Left kidney (tissue), 1 donor: ENCODE measurements at regions not wholly inside any gene's neighbourhood (a gene's known extent, or its start where the extent isn't known, plus 50 kb on each side); places are given as distances from the start of the nearest gene placed in this dataset.
"Not testable (repeated sequence)": the region's sequence is repeated elsewhere in the genome, so short reads cannot be mapped to it uniquely, and the experiment has no call there.

Experiments used
- DNase-seq: peaks from one replicate; pipeline ENCODE4 v3.0.0-alpha.2; 2013

- DNase-seq: no peak
These were observed 170.0 kb downstream of the SOD2 start for GRCh38 chr6:159522877-159523547.

DNA sequence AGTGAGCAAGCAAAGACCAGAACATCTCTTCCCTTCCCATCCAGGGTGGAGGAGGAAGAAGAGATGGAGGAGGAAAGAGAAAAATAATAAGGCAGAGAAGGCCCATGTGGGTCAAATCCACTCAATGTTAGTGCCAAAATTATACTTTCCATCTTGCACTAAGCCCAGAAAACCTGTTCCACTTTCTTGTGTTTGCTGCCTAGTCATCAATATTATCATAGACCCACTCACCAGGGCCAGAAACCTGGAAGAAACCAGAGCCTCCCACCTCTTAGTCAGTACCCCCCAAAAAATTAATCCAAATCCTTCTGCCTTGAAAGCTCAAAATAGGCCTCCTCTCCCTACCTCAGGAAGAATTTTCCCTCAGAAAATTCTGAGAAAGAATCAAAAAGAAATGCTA, 171.1 kb downstream of the SOD2 start:
- no peak for DNase-seq

DNA sequence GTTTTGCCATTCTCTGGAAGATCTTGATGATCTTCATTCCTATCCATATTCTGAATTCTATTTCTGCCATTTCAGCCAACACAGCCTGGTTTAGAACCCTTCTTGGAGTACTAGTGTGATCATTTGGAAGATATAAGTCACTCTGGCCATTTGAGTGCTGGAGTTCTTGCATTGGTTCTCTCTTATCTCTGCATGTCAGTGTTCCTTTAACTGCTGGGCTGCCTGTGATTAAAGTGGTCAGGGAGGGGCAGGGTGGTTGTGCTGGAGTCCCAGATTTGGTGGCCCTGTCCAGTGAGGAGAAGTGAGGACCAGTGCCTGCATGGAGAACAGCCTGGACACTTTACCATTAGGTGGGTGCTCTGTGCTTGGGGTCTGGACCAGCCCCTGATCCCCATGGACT, 173.0 kb downstream of the SOD2 start:
- no peak for DNase-seq

DNA sequence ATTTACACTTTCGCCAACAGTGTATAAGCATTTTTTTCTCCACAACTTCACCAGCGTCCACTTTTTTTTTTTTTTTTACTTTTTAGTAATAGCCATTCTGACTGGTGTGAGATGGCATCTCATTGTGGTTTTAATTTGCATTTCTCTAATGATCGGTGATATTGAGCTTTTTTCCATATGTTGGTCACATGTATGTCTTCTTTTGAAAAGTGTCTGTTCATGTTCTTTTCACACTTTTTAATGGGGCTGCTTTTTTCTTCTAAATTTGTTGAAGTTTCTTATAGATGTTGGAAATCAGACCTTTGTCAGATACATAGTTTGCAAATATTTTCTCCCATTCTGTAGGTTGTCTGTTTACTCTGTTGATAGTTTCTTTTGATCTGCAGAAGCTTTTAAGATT, 177.2 kb downstream of the SOD2 start:
- not testable (repeated sequence) for DNase-seq

- no peak for DNase-seq
These were observed 179.1 kb downstream of the SOD2 start for GRCh38 chr6:159513914-159514313.

DNA sequence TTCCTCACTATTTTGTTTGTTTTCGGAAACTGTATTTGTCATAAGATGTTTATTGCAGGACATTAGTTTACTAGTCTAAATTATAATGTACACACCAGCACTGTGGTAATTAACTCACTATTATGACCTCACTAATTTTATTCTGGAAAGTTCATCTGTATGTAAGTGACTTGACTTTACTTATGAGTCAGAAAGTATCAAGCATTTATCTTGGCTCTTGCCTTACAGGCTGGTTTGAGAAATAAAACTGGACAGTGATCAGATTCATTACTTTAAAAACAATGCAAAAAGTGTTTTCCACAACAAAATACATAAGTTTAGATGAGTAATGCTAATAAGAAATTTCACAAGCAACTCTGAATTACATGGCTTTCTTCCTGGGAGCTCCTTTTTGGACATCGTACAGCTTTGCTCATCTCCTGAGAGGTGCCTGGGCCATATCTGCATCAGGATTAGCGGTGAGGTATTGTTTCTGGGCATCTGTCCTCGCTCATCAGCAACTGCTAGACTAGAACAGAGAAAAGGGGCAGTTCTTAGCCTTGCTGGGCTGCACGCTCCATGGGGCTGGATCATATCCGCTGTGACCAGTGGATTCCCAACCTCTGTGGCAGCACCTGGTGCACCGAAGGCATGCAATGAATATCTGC, 179.8 kb downstream of the SOD2 start:
- DNase-seq: no peak

- DNase-seq: no peak
These were observed 180.5 kb downstream of the SOD2 start for GRCh38 chr6:159512571-159512970.

GRCh38 chr6:159512104-159512503, 180.9 kb downstream of the SOD2 start:
- DNase-seq: no peak

- no peak for DNase-seq
These were observed 182.9 kb downstream of the SOD2 start for GRCh38 chr6:159510141-159510540.

DNA sequence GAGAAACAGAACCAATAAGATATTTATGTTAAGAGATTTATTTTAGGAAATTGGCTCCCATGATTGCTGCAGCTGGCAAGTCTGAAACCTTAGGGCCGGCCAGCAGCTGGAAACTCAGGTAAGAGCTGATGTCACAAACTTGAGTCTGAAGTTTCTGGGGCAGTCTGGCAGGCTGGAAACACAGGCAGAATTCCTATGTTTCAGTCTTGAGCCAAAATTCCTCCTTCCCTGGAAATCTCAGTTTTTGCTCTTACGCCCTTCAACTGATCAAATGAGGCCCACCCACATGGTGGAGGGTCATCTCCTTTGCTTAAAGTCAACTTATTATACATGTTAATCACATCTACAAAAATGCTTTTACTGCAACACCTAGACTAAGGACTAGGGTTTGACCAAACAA, 184.1 kb downstream of the SOD2 start:
- DNase-seq: no peak

- no peak for DNase-seq
These were observed 187.0 kb downstream of the SOD2 start for GRCh38 chr6:159506048-159506447.

DNA sequence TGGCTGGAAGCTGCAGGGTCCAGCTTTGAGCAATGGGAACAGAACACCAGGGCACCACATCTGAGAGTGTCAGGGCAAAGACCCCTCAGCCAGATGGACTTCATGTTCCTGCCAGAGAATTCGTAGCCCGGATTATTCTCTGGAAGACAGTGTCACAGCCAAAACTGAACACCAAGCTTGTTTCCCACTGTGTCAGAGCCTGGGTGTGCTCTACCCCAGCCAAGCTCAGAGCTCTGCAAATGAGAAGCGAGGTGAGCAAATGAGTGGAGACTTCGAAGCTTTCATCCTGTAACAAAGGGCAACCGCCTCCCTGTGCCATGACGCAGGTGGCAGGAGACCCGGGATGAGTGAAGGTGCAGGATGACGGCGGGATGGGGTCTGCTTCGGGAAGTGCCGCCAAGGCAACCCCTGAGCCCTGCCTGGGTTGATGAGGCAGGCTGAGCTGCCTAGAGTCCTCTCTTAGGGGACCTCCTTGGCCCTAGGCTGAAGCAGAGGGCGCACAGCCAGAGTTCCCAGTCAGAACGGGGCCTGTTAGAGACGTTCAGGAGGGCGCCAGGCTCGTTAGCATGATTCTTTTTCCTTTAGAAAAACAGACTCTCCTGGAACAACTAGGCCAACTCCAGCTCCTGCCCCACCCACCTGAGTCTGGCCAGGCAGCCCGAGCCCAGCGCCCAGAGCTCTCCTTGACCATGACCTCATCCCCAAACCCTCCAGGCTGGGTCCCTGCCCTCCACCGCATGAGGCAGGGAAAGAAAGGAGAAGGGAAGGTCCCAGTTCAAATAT, 187.7 kb downstream of the SOD2 start:
- DNase-seq: no peak

GRCh38 chr6:159501558-159501957, 191.5 kb downstream of the SOD2 start:
- DNase-seq: no peak

DNA sequence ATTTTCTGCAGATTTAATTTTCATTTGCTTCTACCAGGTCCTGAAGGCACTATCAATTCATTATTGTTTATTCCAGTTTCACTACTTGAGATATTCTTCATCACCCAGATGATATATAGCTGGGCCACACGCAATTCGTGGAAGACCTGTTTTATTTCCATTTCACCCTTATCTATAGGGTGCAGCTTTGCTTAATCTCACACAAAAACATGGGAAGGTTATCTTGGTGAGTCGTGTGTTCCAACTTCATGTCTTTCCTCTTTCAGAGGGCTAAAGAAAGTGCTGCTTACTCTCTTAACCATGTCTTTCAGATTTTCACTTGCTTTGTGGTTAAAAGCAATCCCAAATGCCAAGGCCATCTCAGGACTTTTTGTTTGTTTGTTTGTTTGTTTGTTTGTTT, 194.0 kb downstream of the SOD2 start:
- no peak for DNase-seq

DNA sequence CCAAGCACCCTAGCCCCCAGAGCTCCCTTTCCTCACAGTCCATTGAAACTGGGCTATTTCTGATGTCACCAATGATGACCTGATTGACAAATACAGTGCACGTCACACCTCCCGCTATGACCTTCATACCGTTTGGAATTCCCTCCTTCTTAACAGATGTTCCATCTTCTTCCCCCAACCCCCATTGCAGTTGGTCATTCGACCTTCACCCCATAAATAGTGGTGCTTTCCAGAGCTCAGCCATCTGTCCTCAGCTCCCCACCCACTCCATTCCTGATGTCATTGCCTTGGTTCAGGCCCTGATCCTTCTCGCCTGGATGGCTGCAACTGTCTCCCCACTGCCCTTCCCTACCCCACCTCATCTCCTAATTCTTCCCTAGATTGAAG, 198.5 kb downstream of the SOD2 start:
- DNase-seq: no peak

DNA sequence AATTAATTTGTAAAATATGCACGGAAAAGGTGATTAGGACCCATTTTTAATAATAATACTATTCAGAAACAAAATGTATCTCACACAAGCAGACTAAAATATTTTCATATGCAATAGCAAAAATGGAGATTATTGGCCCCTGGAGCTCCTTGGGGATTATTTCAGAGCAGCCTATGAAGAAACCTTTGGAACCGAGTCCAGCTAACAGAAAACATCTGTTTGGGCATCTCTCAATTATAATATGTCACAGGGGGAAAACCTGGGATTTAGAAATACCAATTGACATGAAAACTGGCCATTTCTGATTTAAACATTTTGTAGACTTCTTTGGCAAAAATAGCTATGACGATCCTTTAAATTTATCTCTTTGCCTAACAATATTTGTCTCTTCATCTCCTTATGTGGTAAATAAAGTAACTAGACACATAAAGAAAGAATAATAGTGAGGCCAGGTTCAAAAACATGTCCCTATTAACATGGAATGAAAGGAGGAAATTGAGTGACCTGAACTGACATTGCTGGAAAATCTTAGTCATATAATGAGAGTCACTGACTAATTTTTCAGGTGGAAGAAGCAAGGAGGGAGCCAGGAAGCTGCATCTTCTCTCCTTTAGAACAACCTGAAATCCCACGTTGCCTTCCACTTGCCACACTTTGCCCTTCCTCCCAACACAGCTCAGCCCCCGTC, 199.0 kb downstream of the SOD2 start:
- DNase-seq: no peak

DNA sequence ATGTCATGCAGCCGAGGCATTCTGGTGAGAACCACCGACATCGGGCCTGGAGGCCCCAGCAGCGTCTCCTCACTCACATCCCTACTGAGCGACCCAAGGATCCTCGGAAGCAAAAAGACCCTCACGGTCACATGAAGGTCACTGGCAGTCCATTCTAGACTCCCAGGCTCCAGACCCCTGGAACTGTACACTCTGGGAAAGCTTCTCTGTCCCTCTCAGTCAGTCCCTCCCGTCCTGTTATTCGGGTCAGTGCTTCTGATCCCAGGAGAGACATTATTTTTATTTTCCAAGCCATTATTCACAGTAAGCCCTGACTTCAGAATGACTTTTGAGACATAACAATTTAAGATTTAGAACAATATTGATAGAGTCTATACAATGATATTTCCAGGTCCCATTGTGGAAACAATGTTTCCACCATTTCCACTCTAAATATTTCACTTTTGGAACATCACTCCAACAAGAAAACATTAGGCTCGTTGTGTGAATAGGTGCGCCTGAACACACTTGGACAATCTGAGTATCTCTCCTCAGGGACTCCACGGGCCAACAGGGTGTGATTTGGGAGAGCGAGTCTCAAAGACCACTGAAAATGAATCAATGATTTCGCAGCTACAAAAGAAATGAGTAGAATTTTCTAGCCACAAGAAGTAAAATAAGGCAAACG, 199.7 kb downstream of the SOD2 start:
- DNase-seq: no peak

GRCh38 chr6:159490298-159490937, 202.6 kb downstream of the SOD2 start:
- no peak for DNase-seq

DNA sequence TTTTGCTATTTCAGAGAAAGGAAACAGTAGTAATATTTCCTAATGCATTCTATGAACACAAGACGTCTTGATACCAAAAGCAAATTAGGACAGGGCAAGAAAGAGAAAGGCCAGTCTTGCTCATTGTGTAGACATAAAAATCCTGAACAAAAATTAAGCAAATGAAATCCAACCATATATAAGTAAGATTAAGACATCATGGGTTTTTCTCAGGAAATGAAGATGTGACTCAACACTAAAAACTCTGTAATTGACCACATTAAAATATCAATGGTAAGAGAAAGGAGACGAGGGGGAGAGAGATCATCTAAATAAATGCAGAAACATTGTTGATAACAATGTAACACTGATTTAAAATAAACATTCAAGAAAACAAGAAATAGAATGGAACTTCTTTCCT, 205.4 kb downstream of the SOD2 start:
- DNase-seq: no peak

- DNase-seq: no peak
These were observed 209.8 kb downstream of the SOD2 start for GRCh38 chr6:159483259-159483658.

DNA sequence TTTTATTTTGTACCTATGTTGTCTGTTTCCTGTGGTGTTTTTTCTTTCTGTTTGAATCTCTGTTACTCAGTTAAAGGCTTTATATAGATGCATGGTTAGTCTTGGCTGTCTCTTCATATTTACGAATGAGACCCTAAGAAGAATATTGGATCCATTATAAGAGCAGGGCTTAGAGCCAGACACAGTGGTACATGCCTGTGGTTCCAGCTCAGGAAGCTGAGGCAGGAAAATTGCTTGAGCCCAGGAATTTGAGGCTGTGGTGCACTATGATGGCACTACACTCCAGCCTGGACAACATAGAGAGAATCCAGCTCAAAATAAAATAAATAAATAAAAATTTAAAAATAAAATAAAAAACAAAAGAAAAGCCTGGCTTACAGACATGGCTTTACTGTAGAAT, 211.1 kb downstream of the SOD2 start:
- no peak for DNase-seq

GRCh38 chr6:159480471-159480870, 212.6 kb downstream of the SOD2 start:
- no peak for DNase-seq
